OCI-LY7 (cell line): ENCODE measurements at regions not wholly inside any gene's neighbourhood (a gene's known extent, or its start where the extent isn't known, plus 50 kb on each side); places are given as distances from the start of the nearest gene placed in this dataset.

Source experiments
- CTCF ChIP-seq: fragments of 200-600 bp; sonication (generic); conservative IDR thresholded peaks from 2 replicates; pipeline ENCODE4 v1.5.1; 2014; ENCODE audit warnings: mild to moderate bottlenecking, antibody characterized with exemption, low read length, moderate library complexity, mixed read lengths
- EZH2phosphoT487 ChIP-seq: fragments of 200-600 bp; sonication (generic); IDR thresholded peaks from 2 replicates; pipeline ENCODE4 v1.6.1; 2018; ENCODE audit warnings: low read depth, borderline replicate concordance, mild to moderate bottlenecking, mixed run types, antibody characterized with exemption, low read length, moderate library complexity, mixed read lengths

GRCh38 chr4:167711517-167711916 is 380.8 kb upstream of the ANXA10 start:
- no peak for TF ChIP-seq CTCF
- no peak for TF ChIP-seq EZH2phosphoT487
